Duodenal mucosa (tissue), 2 donors: ENCODE measurements at regions not wholly inside any gene's neighbourhood (a gene's known extent, or its start where the extent isn't known, plus 50 kb on each side); places are given as distances from the start of the nearest gene placed in this dataset.
A peak's percentile ranks its signal among the peaks of the same experiment; 100 is the strongest.
"Not testable (repeated sequence)": the region's sequence is repeated elsewhere in the genome, so short reads cannot be mapped to it uniquely, and the experiment has no call there.

ENCODE experiments used
- H3K27ac ChIP-seq: one replicate; pipeline ENCODE4 v1.7.0; 2013; ENCODE audit warnings: low read depth, low read length
- H3K27me3 ChIP-seq, 2 donors: one replicate each; pipeline ENCODE4 v1.7.0; 2013; ENCODE audit warnings: low read length in 2 of 2, control low read depth in 1 of 2; ENCODE audit not compliant: insufficient read depth in 2 of 2, control insufficient read depth in 1 of 2
- H3K36me3 ChIP-seq, 2 donors: one replicate each; pipeline ENCODE4 v1.7.0; 2013; ENCODE audit warnings: low read length in 2 of 2, control low read depth in 1 of 2; ENCODE audit not compliant: insufficient read depth in 2 of 2, control insufficient read depth in 1 of 2
- H3K4me1 ChIP-seq, 2 donors: one replicate each; pipeline ENCODE4 v1.7.0; 2013; ENCODE audit warnings: low read length in 2 of 2, control low read depth in 1 of 2; ENCODE audit not compliant: insufficient read depth in 2 of 2, control insufficient read depth in 1 of 2
- H3K4me3 ChIP-seq, 2 donors: one replicate each; pipeline ENCODE4 v1.7.0; 2013; ENCODE audit warnings: low read length in 2 of 2, low read depth in 1 of 2
- H3K9ac ChIP-seq, 2 donors: one replicate each; pipeline ENCODE4 v1.7.0; 2013; ENCODE audit warnings: low read length in 2 of 2, low read depth in 1 of 2
- H3K9me3 ChIP-seq, 2 donors: one replicate each; pipeline ENCODE4 v1.7.0; 2013; ENCODE audit warnings: low read length in 2 of 2, control low read depth in 1 of 2; ENCODE audit not compliant: control insufficient read depth in 1 of 2

DNA sequence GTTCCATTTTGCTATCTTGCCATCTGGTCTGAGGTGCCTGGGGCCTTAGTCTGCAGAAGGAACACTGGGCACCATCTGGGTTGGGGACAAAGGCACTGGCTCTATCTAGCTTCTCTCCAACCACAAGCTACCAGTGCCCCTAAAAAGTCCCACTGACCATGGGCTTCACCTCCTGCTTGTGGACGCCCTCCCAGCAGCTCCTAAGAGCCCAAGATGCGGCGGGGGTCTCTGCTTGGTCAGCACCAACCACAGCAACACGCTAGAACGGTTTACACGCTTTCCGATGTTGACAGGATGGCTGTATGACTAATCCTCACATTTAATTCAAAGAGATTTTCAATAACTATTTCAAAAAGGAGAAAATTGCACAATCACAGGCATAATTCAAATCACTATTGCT lies 80.4 kb upstream of the TNK2 start:
- H3K4me1 ChIP-seq, H3K9ac ChIP-seq, H3K27me3 ChIP-seq, H3K27ac ChIP-seq, H3K9me3 ChIP-seq, H3K36me3 ChIP-seq: not testable (repeated sequence)
- peak overlapping the region in 1 of 2 donors; percentile 43 for H3K4me3 ChIP-seq

GRCh38 chr3:195987001-195987400 lies 78.7 kb upstream of the TNK2 start:
- not testable (repeated sequence) for H3K4me3 ChIP-seq, H3K27ac ChIP-seq, H3K9me3 ChIP-seq, H3K4me1 ChIP-seq, H3K9ac ChIP-seq, H3K27me3 ChIP-seq
- peaks cover 0 to 11% of the 10 kb centered on the region in 2 donors for H3K36me3 ChIP-seq

- H3K4me1 ChIP-seq, H3K27ac ChIP-seq: not testable (repeated sequence)
Measured at GRCh38 chr3:195986576-195986975, 78.2 kb upstream of the TNK2 start.

DNA sequence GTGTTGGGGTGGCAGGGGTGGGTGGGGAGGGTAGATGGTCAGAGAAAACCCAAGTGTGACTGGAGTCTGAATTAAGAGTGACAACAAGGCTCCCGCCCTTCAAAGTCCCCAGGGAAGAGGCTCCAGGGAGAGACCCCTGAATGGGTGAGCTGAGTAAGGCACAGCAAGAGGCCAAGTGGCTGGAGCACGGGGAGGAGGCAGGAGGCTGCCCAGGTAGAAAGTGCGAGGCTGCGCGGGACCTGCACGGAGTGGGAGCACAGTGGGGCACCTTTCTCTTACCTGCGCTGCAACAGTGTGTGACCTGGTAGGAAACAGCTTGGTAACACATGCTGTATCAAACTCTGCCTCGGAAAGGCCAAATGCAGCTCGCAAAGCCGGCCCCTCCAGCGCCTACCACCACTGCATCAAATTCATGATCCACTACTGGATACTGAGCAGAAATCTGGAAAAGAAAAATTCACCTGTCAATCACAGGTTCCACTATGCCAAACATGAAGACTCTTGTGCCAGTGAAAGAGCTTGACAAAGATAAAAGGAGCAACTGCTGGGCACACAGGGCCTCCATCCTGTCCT lies 77.1 kb upstream of the TNK2 start:
- H3K36me3 ChIP-seq, result peaks cover 0 to 14% of the 10 kb centered on the region in 2 donors
- not testable (repeated sequence) for H3K9me3 ChIP-seq, H3K4me1 ChIP-seq, H3K4me3 ChIP-seq, H3K27ac ChIP-seq, H3K27me3 ChIP-seq, H3K9ac ChIP-seq

More at GRCh38 chr3:195986576-195986975, 78.2 kb upstream of the TNK2 start:
- H3K9me3 ChIP-seq, H3K27me3 ChIP-seq, H3K9ac ChIP-seq, H3K4me3 ChIP-seq: not testable (repeated sequence)
- peaks cover 0 to 14% of the 10 kb centered on the region in 2 donors for H3K36me3 ChIP-seq

DNA sequence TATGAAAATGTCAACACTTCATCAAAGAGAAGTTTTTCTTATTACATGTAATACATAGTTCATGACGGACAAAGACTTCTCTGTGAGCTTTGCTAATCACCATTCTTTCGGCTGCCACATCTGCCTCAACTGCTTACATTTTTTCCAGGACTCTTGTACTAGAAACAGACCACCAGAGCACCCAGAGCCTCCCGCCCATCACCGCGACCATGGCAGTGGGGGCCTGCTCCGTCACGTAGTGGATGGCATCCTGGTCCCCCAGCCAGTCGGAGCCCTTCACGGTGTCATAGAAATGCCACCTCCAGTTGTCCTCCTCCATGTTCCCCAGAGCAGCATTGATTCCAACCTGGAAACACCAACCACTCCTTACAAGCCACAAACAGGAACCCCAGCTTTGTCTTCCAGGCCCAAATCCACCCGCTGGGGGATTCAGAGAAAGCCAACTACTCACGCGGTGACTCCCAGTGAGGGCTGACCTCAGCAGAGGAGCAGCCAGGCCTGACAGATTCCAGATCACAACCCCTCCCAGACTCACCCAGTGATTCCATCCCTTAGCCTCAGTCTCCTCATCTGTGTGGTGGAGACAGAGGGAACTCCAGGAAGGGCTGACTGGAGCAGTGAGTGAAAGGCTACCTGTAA lies 76.2 kb upstream of the TNK2 start:
- H3K27me3 ChIP-seq, H3K9ac ChIP-seq, H3K27ac ChIP-seq, H3K4me3 ChIP-seq, H3K9me3 ChIP-seq, H3K4me1 ChIP-seq: not testable (repeated sequence)
- H3K36me3 ChIP-seq, result peaks cover 0 to 18% of the 10 kb centered on the region in 2 donors

DNA sequence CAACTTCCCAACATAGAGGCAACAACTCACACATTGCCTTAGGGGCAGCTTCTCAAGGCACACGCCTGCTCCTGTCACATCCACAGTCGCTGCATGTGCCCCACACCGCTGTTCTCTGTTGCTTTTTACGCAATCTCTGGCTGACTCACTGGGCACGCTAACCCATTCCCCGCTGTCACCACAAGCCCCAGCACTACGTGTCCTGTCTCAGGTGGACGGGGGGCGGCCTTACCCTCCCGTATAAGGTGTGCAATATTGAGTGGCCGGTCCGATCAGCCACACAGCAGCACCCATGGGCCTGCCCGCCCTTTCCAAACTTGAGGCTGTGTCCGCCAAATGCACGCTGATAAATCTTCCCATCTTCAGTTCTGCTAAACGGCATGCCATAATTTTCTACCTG lies 75.5 kb upstream of the TNK2 start:
- not testable (repeated sequence) for H3K27me3 ChIP-seq, H3K9me3 ChIP-seq, H3K27ac ChIP-seq, H3K4me1 ChIP-seq, H3K4me3 ChIP-seq, H3K9ac ChIP-seq
- H3K36me3 ChIP-seq, result peaks cover 0 to 22% of the 10 kb centered on the region in 2 donors

- H3K4me1 ChIP-seq, H3K27me3 ChIP-seq, H3K27ac ChIP-seq, H3K4me3 ChIP-seq, H3K9ac ChIP-seq, H3K9me3 ChIP-seq: not testable (repeated sequence)
- H3K36me3 ChIP-seq, result peaks cover 0 to 25% of the 10 kb centered on the region in 2 donors
Measured at GRCh38 chr3:195982754-195983153, 74.4 kb upstream of the TNK2 start.

- H3K27ac ChIP-seq, H3K9me3 ChIP-seq, H3K27me3 ChIP-seq, H3K9ac ChIP-seq, H3K4me1 ChIP-seq, H3K4me3 ChIP-seq: not testable (repeated sequence)
- H3K36me3 ChIP-seq, result peaks cover 0 to 25% of the 10 kb centered on the region in 2 donors
Measured at GRCh38 chr3:195981778-195982177, 73.4 kb upstream of the TNK2 start.

GRCh38 chr3:195979877-195980276 lies 71.5 kb upstream of the TNK2 start:
- H3K27ac ChIP-seq, H3K4me3 ChIP-seq, H3K9ac ChIP-seq, H3K27me3 ChIP-seq, H3K4me1 ChIP-seq, H3K9me3 ChIP-seq: not testable (repeated sequence)
- H3K36me3 ChIP-seq, result peaks cover 0 to 37% of the 10 kb centered on the region in 2 donors

DNA sequence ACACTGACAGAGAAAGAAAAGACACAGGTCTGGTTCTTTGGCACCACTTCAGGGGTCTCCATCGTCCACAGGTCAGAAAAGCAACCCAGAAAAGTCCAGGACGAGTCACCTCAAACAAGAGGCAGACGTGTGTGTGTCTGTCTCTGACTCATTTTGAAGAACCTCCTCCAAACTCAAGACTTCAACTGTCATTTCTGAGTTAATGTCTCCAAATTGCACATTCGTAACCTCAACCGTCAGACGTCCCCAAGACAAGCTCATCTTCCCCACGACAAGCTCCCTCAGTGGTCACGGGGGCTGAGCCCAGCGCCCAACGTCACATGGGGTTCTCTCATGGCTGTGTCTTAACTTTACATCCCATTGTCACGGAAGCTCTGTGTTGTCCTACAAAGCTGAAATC lies 70.2 kb upstream of the TNK2 start:
- not testable (repeated sequence) for H3K27me3 ChIP-seq, H3K4me3 ChIP-seq, H3K9ac ChIP-seq, H3K27ac ChIP-seq, H3K4me1 ChIP-seq, H3K9me3 ChIP-seq
- H3K36me3 ChIP-seq, result peaks cover 0 to 44% of the 10 kb centered on the region in 2 donors
